MCF 10A (cell line): ENCODE measurements at regions not wholly inside any gene's neighbourhood (a gene's known extent, or its start where the extent isn't known, plus 50 kb on each side); places are given as distances from the start of the nearest gene placed in this dataset.

Experiments used
- BruUV-seq: library from RNA; stranded (reverse); fragments of 400-500 nt; replicated peaks from 2 replicates; lab custom pipeline; 2021; lab: Mats Ljungman, UMichigan
- CTCF ChIA-PET: fragments of 300-600 bp; sonication (Branson Sonifier 250); formaldehyde crosslinking; extraction: SDS; loops from one replicate; lab custom pipeline; 2021; ENCODE audit warnings: antibody characterized with exemption, inconsistent platforms; lab: Yijun Ruan, JAX
- POLR2A ChIA-PET: fragments of 300-600, 350-650 bp; sonication (Branson Sonifier 250); formaldehyde crosslinking; extraction: SDS; loops from one replicate; lab custom pipeline; 2020; ENCODE audit warnings: antibody characterized with exemption, inconsistent platforms; lab: Yijun Ruan, JAX
- DNase-seq: peaks from one replicate; pipeline ENCODE4 v3.0.0-alpha.2; 2018; ENCODE audit not compliant: unreplicated experiment
- H3K27ac Mint-ChIP-seq: one replicate; pipeline ENCODE4 v1.8.0; 2022; ENCODE audit warnings: mild to moderate bottlenecking, low read depth, mixed read lengths; ENCODE audit not compliant: unreplicated experiment
- H3K27me3 Mint-ChIP-seq: one replicate; pipeline ENCODE4 v1.8.0; 2022; ENCODE audit warnings: mixed read lengths; ENCODE audit not compliant: insufficient read depth, unreplicated experiment
- H3K36me3 Mint-ChIP-seq: one replicate; pipeline ENCODE4 v1.8.0; 2022; ENCODE audit warnings: mild to moderate bottlenecking, moderate library complexity, mixed read lengths; ENCODE audit not compliant: insufficient read depth, unreplicated experiment
- H3K4me1 Mint-ChIP-seq: one replicate; pipeline ENCODE4 v1.8.0; 2022; ENCODE audit warnings: mixed read lengths; ENCODE audit not compliant: insufficient read depth, unreplicated experiment
- H3K4me3 Mint-ChIP-seq: one replicate; pipeline ENCODE4 v1.8.0; 2022; ENCODE audit warnings: mild to moderate bottlenecking, moderate library complexity, mixed read lengths; ENCODE audit not compliant: unreplicated experiment
- H3K9me3 Mint-ChIP-seq: one replicate; pipeline ENCODE4 v1.8.0; 2022; ENCODE audit warnings: mixed read lengths; ENCODE audit not compliant: unreplicated experiment
- intact Hi-C: fragments of 100-400 bp; cut with micrococcal nuclease; formaldehyde crosslinking; loops from 2 replicates; pipeline ENCODE4 v1.14.1; 2022
- TF ChIP-seq, protein P1 (sequence below): fragments of 200-600 bp; IDR thresholded peaks from one replicate; pipeline ENCODE4 v1.8.0; 2022; ENCODE audit warnings: antibody characterized with exemption, mild to moderate bottlenecking; ENCODE audit not compliant: unreplicated experiment

DNA sequence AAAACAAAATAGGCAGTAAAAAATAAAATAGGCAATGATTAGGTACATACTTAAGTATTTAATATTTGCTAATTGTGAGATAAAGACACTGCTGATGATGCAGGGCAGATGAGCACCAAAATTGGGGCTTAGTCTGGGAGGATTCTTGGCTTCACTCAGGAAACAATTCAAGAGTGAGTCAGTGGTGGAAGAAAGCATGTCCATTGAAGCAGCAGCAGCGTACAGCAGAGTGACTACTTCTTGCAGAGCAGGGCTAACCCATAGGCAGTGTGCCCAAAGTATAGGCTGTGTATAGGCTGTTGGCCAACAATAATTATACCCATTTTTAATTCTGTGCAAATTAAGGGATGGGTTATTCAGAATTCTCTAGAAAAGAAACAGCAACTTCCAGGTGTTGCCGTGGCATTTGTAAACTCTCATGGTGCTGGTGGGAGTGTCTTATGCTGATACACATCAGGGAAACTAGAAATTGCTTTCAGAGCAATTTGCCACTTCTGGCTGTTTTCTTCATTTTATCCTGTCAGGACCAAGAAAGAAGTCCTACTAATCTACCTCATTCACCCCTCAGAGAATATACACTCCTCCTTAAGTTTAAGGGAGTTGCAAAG lies 317.3 kb upstream of the NAALADL2 start:
- Mint-ChIP-seq H3K27ac (no peak overlapping the region), H3K9me3 (no peaks in the 10 kb centered on the region), H3K27me3 (no peaks in the 10 kb centered on the region), H3K4me3 (no peak overlapping the region), H3K36me3 (no peaks in the 10 kb centered on the region), H3K4me1 (no peaks in the 10 kb centered on the region)
- no TSS peak for BruUV-seq
- intact Hi-C loops, result no loop called here
- TF ChIP-seq, protein P1, sequence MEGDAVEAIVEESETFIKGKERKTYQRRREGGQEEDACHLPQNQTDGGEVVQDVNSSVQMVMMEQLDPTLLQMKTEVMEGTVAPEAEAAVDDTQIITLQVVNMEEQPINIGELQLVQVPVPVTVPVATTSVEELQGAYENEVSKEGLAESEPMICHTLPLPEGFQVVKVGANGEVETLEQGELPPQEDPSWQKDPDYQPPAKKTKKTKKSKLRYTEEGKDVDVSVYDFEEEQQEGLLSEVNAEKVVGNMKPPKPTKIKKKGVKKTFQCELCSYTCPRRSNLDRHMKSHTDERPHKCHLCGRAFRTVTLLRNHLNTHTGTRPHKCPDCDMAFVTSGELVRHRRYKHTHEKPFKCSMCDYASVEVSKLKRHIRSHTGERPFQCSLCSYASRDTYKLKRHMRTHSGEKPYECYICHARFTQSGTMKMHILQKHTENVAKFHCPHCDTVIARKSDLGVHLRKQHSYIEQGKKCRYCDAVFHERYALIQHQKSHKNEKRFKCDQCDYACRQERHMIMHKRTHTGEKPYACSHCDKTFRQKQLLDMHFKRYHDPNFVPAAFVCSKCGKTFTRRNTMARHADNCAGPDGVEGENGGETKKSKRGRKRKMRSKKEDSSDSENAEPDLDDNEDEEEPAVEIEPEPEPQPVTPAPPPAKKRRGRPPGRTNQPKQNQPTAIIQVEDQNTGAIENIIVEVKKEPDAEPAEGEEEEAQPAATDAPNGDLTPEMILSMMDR, result no peak
- CTCF ChIA-PET, result interaction anchor here (0.6 kb wide), 2 partner anchors 286 to 1880 kb away, joined by 3 read pairs; no protein-coding TSS in a partner anchor
- DNase-seq, result no peak
- POLR2A ChIA-PET, result no interaction called here

DNA sequence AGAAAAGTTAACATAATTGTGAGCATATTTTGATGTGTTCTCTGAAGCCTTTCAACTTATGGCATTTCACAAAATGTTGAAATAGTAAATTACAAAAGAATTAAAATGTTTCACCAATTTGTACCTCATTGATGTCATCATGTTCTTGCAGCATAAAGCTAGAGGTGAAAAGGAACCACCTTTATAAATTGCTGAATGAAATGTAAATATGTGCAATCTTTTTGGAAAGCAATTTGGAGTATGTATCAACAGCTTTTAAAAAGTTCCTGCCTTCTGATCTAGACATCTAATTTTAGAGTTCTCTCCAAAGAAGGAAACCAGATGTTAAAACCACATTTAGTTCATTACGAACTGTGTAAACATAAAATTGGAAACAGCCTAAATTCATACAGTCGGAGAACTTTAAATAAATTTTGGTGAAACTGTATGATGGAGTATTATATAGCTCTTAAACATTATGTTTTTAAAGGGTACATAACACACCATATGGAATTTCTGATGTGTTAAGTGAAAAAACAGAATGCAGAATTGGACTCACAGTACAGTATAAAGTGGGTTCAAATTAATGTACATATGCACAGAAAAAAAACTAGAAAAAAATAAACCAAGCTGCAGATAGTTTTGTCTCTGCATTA lies 311.2 kb upstream of the NAALADL2 start:
- Mint-ChIP-seq H3K27me3 (no peaks in the 10 kb centered on the region), H3K4me3 (no peak overlapping the region), H3K9me3 (no peaks in the 10 kb centered on the region), H3K36me3 (no peaks in the 10 kb centered on the region), H3K4me1 (no peaks in the 10 kb centered on the region), H3K27ac (no peak overlapping the region)
- TF ChIP-seq, protein P1, result no peak
- no peak for DNase-seq
- POLR2A ChIA-PET, result interaction anchor here (1.2 kb wide), 1 partner anchor 107 kb away, joined by 4 read pairs; no protein-coding TSS in a partner anchor
- CTCF ChIA-PET, result interaction anchor here (0.7 to 1.2 kb wide), 2 partner anchors 26 to 76 kb away, joined by 3 read pairs; no protein-coding TSS in a partner anchor
- intact Hi-C loops, result no loop called here
- BruUV-seq, result no TSS peak

DNA sequence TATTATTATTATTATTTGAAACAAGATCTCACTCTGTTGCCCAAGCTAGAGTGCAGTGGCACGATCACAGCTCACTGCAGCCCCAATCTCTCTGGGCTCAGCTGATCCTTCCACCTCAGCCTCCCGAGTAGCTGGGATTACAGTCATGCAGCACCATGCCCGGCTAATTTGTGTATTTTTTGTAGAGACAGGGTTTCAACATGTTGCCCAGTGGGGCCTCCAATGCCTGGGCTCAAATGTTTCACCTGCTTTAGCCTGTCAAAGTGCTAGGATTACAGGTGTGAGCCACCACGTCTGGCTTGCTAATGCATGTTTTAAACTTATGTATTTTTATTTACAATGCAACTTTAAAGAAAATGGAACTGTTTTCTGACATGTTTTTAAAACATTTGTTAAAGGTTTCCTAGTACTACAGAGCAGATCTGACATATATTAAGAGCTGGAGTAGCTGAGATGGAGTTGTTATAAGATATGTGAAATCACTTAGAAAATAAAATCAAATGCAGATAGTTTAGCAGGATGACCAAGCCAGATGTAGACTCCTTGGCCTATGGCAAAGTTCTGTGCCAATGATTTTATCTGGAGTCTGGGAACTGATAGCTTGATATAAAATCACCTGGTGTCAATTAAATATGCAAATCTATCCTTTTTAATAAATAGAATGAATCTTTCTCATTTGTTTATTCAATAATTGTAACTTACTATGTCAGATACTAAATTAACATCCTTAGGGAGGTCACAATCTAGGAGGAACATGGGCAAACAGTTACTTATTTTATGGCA lies 310.1 kb upstream of the NAALADL2 start:
- Mint-ChIP-seq H3K36me3 (no peaks in the 10 kb centered on the region), H3K27me3 (no peaks in the 10 kb centered on the region), H3K4me3 (no peak overlapping the region), H3K9me3 (no peaks in the 10 kb centered on the region), H3K27ac (no peak overlapping the region), H3K4me1 (no peaks in the 10 kb centered on the region)
- DNase-seq, result no peak
- POLR2A ChIA-PET, result no interaction called here
- CTCF ChIA-PET, result no interaction called here
- BruUV-seq, result no TSS peak
- intact Hi-C loops, result no loop called here
- TF ChIP-seq, protein P1, result no peak

DNA sequence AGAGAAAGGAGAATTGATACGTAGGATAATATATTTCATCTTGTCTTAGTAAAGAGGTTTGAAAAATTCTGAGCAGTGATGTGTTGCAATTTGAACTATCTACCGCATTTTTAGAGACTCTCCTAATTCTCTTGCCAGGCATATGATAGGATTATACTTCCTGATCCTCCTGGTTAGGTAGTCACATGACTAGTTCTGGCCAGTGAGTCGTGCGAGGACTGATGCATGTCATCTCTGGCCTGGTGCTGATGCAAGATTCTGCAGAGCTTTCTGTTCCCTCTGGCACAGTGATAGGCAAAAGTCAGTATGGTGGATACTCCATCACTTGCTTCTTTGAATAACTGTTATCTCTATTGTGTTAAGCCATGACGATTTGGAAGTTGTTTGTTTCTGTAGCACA lies 277.6 kb upstream of the NAALADL2 start:
- CTCF ChIA-PET, result no interaction called here

More for the DNA sequence above, 277.6 kb upstream of the NAALADL2 start:
- POLR2A ChIA-PET, result no interaction called here
- no peak for DNase-seq
- no peaks in the 10 kb centered on the region for H3K4me1 Mint-ChIP-seq
- BruUV-seq, result no TSS peak
- H3K27ac Mint-ChIP-seq, result no peak overlapping the region
- intact Hi-C loops, result no loop called here
- H3K36me3 Mint-ChIP-seq, result no peaks in the 10 kb centered on the region
- no peak overlapping the region for H3K4me3 Mint-ChIP-seq
- H3K27me3 Mint-ChIP-seq, result no peaks in the 10 kb centered on the region
- H3K9me3 Mint-ChIP-seq, result no peaks in the 10 kb centered on the region
- TF ChIP-seq, protein P1, result no peak
